HG03025 (cell line): ENCODE measurements at regions not wholly inside any gene's neighbourhood (a gene's known extent, or its start where the extent isn't known, plus 50 kb on each side); places are given as distances from the start of the nearest gene placed in this dataset.
"Not testable (repeated sequence)": the region's sequence is repeated elsewhere in the genome, so short reads cannot be mapped to it uniquely, and the experiment has no call there.

Source experiments
- ATAC-seq: cut with Tn5 transposase; IDR thresholded peaks from one replicate; pipeline ENCODE4 v1.9.1; 2021; ENCODE audit warnings: mild to moderate bottlenecking, moderate library complexity; ENCODE audit not compliant: unreplicated experiment, low FRiP score

GRCh38 chr2:234409590-234409989 is 87.3 kb downstream of the ARL4C start:
- ATAC-seq: no peak

- no peak for ATAC-seq
Measured at GRCh38 chr2:234406085-234406484, 90.8 kb downstream of the ARL4C start.

- ATAC-seq: no peak
Measured at GRCh38 chr2:234405462-234405861, 91.4 kb downstream of the ARL4C start.

GRCh38 chr2:234404957-234405356 is 91.9 kb downstream of the ARL4C start:
- no peak for ATAC-seq

- no peak for ATAC-seq
Measured at GRCh38 chr2:234403751-234404150, 93.1 kb downstream of the ARL4C start.

GRCh38 chr2:234403074-234403473 is 93.8 kb downstream of the ARL4C start:
- ATAC-seq: no peak

- ATAC-seq: no peak
Measured at GRCh38 chr2:234401426-234401825, 95.5 kb downstream of the ARL4C start.

GRCh38 chr2:234399451-234400246 is 97.2 kb downstream of the ARL4C start:
- no peak for ATAC-seq

- ATAC-seq: no peak
Measured at GRCh38 chr2:234398531-234398930, 98.3 kb downstream of the ARL4C start.

GRCh38 chr2:234395891-234396420 is 100.9 kb downstream of the ARL4C start:
- no peak for ATAC-seq

- ATAC-seq: no peak
Measured at GRCh38 chr2:234394450-234394849, 102.4 kb downstream of the ARL4C start.

- ATAC-seq: no peak
Measured at GRCh38 chr2:234393354-234393753, 103.5 kb downstream of the ARL4C start.

- ATAC-seq: no peak
Measured at GRCh38 chr2:234392041-234392615, 104.8 kb downstream of the ARL4C start.

GRCh38 chr2:234391625-234392024 is 105.3 kb downstream of the ARL4C start:
- no peak for ATAC-seq

GRCh38 chr2:234389661-234390060 is 107.2 kb downstream of the ARL4C start:
- not testable (repeated sequence) for ATAC-seq

- ATAC-seq: no peak
Measured at GRCh38 chr2:234388591-234388990, 108.3 kb downstream of the ARL4C start.

- no peak for ATAC-seq
Measured at GRCh38 chr2:234386971-234387370, 109.9 kb downstream of the ARL4C start.

- ATAC-seq: no peak
Measured at GRCh38 chr2:234382131-234382530, 114.8 kb downstream of the ARL4C start.

- ATAC-seq: not testable (repeated sequence)
Measured at GRCh38 chr2:234378958-234379357, 117.9 kb downstream of the ARL4C start.

- ATAC-seq: no peak
Measured at GRCh38 chr2:234378440-234378839, 118.4 kb downstream of the ARL4C start.

- no peak for ATAC-seq
Measured at GRCh38 chr2:234377761-234378391, 119.0 kb downstream of the ARL4C start.
